SH-SY5Y (cell line): ENCODE measurements at regions not wholly inside any gene's neighbourhood (a gene's known extent, or its start where the extent isn't known, plus 50 kb on each side); places are given as distances from the start of the nearest gene placed in this dataset.

ENCODE experiments used
- GATA2 ChIP-seq: IDR thresholded peaks from 2 replicates; pipeline ENCODE4 v1.6.1; 2011; ENCODE audit warnings: mild to moderate bottlenecking, low read depth, low read length
- GATA3 ChIP-seq: IDR thresholded peaks from 2 replicates; pipeline ENCODE4 v1.6.1; 2011; ENCODE audit warnings: low read depth, mild to moderate bottlenecking, low read length, moderate library complexity

DNA sequence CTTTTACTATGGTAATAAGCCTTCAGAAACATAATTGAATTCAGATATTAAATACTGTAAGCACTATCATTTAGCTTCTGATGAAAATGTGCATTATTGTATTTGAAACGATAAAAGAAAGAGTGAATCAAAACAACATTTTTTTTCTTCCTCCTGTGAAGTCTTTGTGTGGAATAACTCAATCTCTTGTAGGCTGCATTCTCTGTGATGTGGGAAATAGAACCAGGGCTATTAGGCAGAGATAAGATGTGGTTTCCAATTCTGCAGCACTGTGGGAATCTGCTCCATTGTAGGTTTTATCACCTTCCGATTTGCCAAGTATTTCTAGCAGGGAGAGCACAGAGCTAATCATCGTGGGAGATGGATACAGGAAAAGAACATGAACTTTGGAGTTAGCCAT lies 624.5 kb downstream of the RBFOX1 start:
- TF ChIP-seq GATA3, result no peak
- no peak for TF ChIP-seq GATA2
